ENCODE measurements at regions not wholly inside any gene's neighbourhood (a gene's known extent, or its start where the extent isn't known, plus 50 kb on each side); places are given as distances from the start of the nearest gene placed in this dataset.

- Histone ChIP-seq H3K4me3 (ENCODE audit: low read depth, low read length) (no peak overlapping the region), H3K36me3 (ENCODE audit: control insufficient read depth in 2 of 2, insufficient read depth in 1 of 2, low read length in 2 of 2) (no peaks in the 10 kb centered on the region), H3K27ac (ENCODE audit: extremely low read depth, low read depth, low read length) (no peak overlapping the region), H3K9me3 (ENCODE audit: control insufficient read depth, insufficient read depth, low read depth, low read length) (no peaks in the 10 kb centered on the region), H3K4me1 (ENCODE audit: control insufficient read depth, insufficient read depth, low read length) (no peaks in the 10 kb centered on the region)
- TF ChIP-seq ZBTB10 (tag by site-specific recombination; IDR thresholded peaks at IDR 0.05) (no peak), ZNF394 (tag by site-specific recombination; IDR thresholded peaks at IDR 0.05; ENCODE audit: borderline replicate concordance) (no peak), ZNF654 (tag by site-specific recombination; IDR thresholded peaks at IDR 0.05; ENCODE audit: low read depth) (no peak), ZNF404 (tag by site-specific recombination; IDR thresholded peaks at IDR 0.05) (no peak), ZNF518A (tag by site-specific recombination; conservative IDR thresholded peaks at IDR 0.05; ENCODE audit: low read depth) (no peak), ZNF624 (tag by site-specific recombination; IDR thresholded peaks at IDR 0.05) (no peak), ZFHX2 (tag by site-specific recombination; conservative IDR thresholded peaks at IDR 0.05) (no peak), PBX3 (CRISPR knock-in tag; IDR thresholded peaks at IDR 0.05) (no peak), ZNF558 (tag by site-specific recombination; IDR thresholded peaks at IDR 0.05) (no peak), ZNF211 (tag by site-specific recombination; IDR thresholded peaks at IDR 0.05; ENCODE audit: low read depth) (no peak), ZNF521 (tag by site-specific recombination; IDR thresholded peaks at IDR 0.05) (no peak)
- ChIA-PET POLR2A (no interaction called here), CTCF (no interaction called here)
Measured at GRCh38 chr2:143975216-143975615, 544.7 kb downstream of the ZEB2 start.

GRCh38 chr2:143974262-143974661 is 545.7 kb downstream of the ZEB2 start:
- H3K4me3 ChIP-seq (ENCODE audit: low read depth, low read length): no peak overlapping the region

More at GRCh38 chr2:143974262-143974661, 545.7 kb downstream of the ZEB2 start:
- TF ChIP-seq ZNF792 (tag by site-specific recombination; IDR thresholded peaks at IDR 0.05) (no peak), SP3 (tag by site-specific recombination; IDR thresholded peaks at IDR 0.05) (no peak), ZNF23 (tag by site-specific recombination; IDR thresholded peaks at IDR 0.05; ENCODE audit: borderline replicate concordance) (no peak), ZNF600 (tag by site-specific recombination; IDR thresholded peaks at IDR 0.05) (no peak), ZNF311 (tag by site-specific recombination; IDR thresholded peaks at IDR 0.05; ENCODE audit: borderline replicate concordance) (no peak), MZF1 (tag by site-specific recombination; IDR thresholded peaks at IDR 0.05; ENCODE audit: borderline replicate concordance) (no peak), SP7 (tag by site-specific recombination; IDR thresholded peaks at IDR 0.05) (no peak), HOXC10 (CRISPR knock-in tag; IDR thresholded peaks at IDR 0.05) (no peak), ZNF747 (tag by site-specific recombination; IDR thresholded peaks at IDR 0.05) (no peak), ZNF112 (tag by site-specific recombination; IDR thresholded peaks at IDR 0.05) (no peak), IKZF3 (tag by site-specific recombination; IDR thresholded peaks at IDR 0.05) (no peak), TCF7L2 (IDR thresholded peaks at IDR 0.05; ENCODE audit: borderline replicate concordance, low read depth, low read length) (no peak), ZNF433 (tag by site-specific recombination; IDR thresholded peaks at IDR 0.05; ENCODE audit: low read depth) (no peak)
- ChIA-PET CTCF (no interaction called here), POLR2A (interaction anchor here (0.5 kb wide), 1 partner anchor 9 kb away, joined by 4 read pairs; no protein-coding TSS in a partner anchor)
- H3K27ac ChIP-seq (ENCODE audit: extremely low read depth, low read depth, low read length): no peak overlapping the region
- H3K9me3 ChIP-seq (ENCODE audit: control insufficient read depth, insufficient read depth, low read depth, low read length): no peaks in the 10 kb centered on the region
- H3K4me1 ChIP-seq (ENCODE audit: control insufficient read depth, insufficient read depth, low read length): no peaks in the 10 kb centered on the region
- no peaks in the 10 kb centered on the region for H3K36me3 ChIP-seq (ENCODE audit: control insufficient read depth in 2 of 2, insufficient read depth in 1 of 2, low read length in 2 of 2)
